HG03342 (cell line): ENCODE measurements at regions not wholly inside any gene's neighbourhood (a gene's known extent, or its start where the extent isn't known, plus 50 kb on each side); places are given as distances from the start of the nearest gene placed in this dataset.

Experiments
- ATAC-seq: cut with Tn5 transposase; IDR thresholded peaks from one replicate; pipeline ENCODE4 v1.9.1; 2021; ENCODE audit warnings: mild to moderate bottlenecking, moderate library complexity; ENCODE audit not compliant: unreplicated experiment

DNA sequence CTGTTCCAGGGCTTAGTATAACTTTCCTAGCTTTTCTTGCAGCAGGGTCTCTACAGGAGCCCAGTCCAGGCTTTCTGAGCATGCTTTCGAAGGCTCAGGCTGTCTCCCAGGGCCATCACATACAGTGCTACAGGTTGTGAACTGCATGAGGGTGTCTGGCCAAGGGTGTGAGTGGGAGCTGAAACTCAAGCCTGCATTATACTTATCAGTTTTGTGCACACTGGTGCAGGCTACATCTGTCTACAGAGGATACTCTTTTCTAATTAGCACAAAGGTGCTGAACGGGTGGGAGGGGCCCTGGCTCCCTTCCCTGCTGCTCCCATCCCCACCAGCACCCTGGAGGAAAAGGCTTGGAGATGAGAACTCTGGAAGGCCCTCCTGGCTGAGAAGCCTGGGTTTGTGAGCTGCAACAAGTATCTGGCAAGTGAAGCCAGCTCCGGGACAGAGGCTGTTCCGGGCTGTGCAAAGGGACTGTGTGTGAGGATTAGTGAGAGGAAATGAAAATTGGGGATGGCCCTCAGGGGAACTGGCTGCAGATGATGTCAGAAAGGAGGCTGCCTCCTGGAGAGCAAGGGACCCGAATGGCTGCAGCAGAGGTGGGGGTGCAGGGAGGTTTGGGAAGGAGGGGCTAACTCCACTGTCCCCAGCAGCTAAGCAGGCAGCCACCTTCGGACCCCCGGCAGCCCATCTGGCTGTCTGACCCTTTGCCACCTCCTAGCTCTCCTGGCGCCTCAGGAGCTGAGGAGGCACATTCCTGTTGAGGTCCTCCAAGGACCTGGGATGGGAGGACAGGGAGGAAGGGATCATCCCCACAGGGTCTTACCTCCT lies 68.5 kb downstream of the EFNB1 start:
- ATAC-seq = no peak

DNA sequence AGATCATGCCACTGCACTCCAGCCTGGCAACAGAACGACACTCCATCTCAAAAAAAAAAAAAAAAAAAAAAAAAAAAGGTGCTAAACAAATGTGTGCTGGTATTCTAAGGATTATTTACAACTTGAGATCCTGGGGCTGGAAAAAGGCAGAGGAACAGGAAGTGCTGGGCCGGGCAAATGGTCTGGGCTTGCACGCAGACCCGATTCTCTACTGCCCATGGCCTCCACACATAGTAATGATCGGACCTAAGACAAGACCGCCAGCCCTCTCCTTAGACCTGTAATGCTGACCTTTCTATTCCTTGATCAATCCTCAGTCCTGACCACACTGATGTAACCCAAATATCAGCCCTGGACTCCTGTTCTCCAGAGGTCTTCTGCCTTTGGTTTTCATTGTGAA lies 67.8 kb downstream of the EFNB1 start:
- ATAC-seq = no peak

DNA sequence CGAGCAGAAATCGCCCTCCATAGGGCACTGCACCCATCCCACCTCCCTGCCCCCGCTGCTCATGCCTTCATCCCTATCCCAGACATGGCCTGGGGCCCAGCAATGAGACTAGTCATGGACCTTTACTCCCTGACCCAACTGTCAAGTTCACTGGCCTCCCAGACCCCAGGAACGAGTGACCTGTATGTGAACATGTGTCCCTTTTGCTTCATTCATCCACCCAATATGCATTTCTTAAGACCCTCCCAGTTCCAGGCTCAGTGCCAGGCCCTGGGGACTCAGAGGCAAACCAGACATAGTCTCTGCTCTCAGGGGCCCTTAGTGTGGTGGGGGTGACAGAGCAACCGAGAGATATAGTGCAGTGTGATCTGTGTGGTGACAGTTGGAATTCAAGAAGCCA lies 67.0 kb downstream of the EFNB1 start:
- ATAC-seq = no peak

DNA sequence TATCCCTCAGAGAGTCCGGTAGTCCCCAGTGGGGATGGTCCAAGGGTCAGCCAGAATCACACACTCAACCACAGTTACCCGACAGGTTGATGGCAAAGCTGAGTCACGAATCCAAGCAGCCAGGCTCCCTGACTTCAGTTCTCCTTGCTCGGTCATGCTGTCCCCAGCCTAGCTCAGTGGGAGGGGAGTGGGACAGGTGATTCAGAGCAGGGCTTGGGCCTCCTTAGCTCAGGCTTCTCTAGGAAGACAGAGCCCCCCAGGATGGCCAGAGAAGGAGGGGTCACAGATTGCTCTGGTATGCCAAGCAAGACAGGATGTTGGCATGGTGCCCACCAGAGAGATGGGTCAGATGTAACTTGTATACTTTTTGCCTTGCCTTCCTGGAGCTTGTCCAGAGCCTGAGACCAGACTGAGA lies 66.5 kb downstream of the EFNB1 start:
- no peak for ATAC-seq

DNA sequence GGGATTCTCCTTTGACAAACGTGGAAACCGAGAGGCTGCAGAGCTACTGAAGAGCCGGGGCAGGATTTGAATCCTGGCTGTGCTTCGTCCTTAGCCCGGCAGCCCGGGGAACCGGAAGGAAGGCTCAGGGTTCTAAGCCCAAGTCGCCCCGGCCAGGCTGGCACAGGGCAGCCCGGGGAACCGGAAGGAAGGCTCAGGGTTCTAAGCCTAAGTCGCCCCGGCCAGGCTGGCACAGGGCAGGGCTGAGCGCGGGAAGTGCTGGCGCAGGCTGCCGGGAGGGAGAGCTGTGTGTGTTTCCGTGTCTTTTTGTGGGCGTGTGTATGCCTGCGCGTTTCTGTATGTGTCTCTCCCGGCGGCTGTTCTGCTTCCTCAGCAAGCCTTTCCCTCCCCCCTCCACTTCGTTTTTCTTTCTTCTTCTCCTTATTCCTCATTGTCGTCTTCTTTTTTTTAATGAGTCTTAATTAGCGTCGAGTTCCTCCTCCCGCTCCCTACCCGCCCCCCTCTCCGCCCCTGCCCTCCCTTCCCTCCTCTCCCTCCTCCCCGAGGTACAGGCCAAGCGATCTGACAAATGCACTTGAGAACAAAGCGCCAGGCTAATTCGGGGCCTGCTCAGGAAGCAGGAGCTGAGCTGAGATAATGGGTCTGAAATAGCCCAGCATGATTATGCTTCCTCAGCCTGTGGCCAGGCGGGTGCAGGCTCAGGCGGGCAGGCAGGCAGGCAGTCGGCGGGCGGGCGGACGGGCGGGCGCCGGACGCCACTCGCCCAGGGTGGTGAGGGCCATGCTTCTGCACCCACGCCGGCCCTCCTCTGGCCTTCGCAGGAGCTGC lies 65.9 kb downstream of the EFNB1 start:
- no peak for ATAC-seq

DNA sequence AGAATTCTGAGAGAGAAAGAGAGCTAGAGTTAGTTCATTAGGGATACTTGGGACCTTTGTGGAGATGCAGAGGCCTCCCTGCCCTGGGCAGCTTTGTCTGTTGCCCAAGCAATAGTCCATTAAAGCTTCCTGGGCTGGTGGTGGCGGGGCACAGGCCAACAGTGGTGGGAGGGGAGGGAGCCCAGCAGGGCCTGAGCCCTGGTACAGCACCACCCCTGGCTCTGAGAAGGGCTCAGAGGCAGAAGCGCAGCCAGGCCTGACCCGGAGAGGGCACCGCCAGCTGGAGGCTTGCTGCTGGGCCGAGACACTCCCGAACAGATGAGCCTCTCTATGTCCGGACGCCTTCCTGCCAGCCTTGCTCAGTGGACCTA lies 65.3 kb downstream of the EFNB1 start:
- no peak for ATAC-seq

DNA sequence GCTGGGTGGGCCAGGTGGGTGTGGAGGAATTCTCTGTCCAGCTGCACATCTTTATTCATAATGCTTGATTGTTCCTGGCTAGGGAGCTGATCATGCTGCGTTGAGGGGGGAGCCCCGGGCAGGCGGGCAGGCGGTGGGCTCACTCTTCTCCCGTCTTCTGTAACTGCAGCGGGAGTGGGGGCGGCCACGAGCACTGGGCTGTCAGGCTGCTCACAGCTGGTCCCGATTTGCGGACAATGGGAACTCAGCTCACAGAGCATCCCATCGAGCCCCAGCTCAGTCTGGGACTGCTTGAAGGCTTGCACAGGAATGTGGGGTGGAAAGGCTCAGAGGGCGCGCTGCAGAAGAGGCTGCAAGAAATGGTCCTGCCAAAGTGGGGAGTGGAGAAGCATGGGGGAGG lies 63.8 kb downstream of the EFNB1 start:
- ATAC-seq = no peak

DNA sequence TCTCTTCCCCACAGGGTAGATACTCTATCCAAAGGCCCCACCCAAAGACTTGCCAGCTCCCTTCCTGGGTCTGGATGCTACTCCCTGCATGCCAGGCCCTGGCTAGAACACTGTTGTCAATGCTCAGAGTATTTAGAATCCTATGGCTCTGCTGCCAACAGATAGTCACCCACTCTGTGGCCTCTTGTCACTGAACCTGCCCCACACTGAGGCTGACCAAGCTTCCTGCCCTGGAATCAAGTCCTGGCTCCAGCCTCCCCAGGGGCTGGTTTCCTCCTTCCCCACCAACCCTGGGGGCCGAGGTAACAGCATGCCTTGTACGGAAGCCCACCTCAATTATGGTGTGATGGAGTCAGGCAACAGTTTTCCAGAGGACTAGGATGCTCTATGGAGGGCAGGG lies 63.3 kb downstream of the EFNB1 start:
- ATAC-seq = no peak
